Adrenal gland (tissue), 9 donors: ENCODE measurements at regions not wholly inside any gene's neighbourhood (a gene's known extent, or its start where the extent isn't known, plus 50 kb on each side); places are given as distances from the start of the nearest gene placed in this dataset.

Experiments used
- DNase-seq, 7 donors: peaks; one replicate each; pipeline ENCODE4 v3.0.0-alpha.2; 2019 to 2020
- H3K27ac ChIP-seq, 5 donors: fragments of 200-600 bp; sonication (generic) in 4 of 5; 1 replicate in 3 of 5; 2 replicates in 2 of 5; pipeline versions ENCODE4 v1.5.1 to v1.8.0; 2016 to 2020; ENCODE audit warnings: mild to moderate bottlenecking in 1 of 5
- H3K27me3 ChIP-seq: fragments of 200-600 bp; 2 replicates; pipeline ENCODE4 v1.8.0; 2021
- H3K36me3 ChIP-seq, 2 donors: fragments of 200-600 bp; replicated peaks in 1 of 2; 1 replicate in 1 of 2; 2 replicates in 1 of 2; pipeline versions ENCODE4 v1.5.1 to v1.8.0; 2018 to 2022
- H3K4me1 ChIP-seq, 2 donors: fragments of 200-600 bp; replicated peaks in 1 of 2; 1 replicate in 1 of 2; 2 replicates in 1 of 2; pipeline versions ENCODE4 v1.5.1 to v1.8.0; 2018 to 2021
- H3K4me3 ChIP-seq, 4 donors: fragments of 200-600 bp; sonication (generic) in 3 of 4; one replicate each; pipeline ENCODE4 v1.5.1; 2016 to 2018
- H3K9me3 ChIP-seq, 3 donors: fragments of 200-600 bp; sonication (generic) in 1 of 3; replicated peaks in 1 of 3; 1 replicate in 2 of 3; 2 replicates in 1 of 3; pipeline versions ENCODE4 v1.5.1 to v1.8.0; 2016 to 2021
- CTCF ChIP-seq, 6 experiments: fragments of 450-650 bp in 4 of 6; fragments of 200-600 bp in 2 of 6; sonication (generic) in 1 of 6; IDR thresholded peaks; 1 replicate in 5 of 6; 2 replicates in 1 of 6; pipeline versions ENCODE4 v1.5.1 to v1.8.0; 2016 to 2021; ENCODE audit warnings: antibody characterized with exemption in 6 of 6, mild to moderate bottlenecking in 2 of 6, moderate library complexity in 1 of 6
- POLR2A ChIP-seq, 2 donors: fragments of 450-650 bp; IDR thresholded peaks; one replicate each; pipeline ENCODE4 v1.6.1; 2017; ENCODE audit warnings: antibody characterized with exemption in 2 of 2, mild to moderate bottlenecking in 2 of 2, moderate library complexity in 1 of 2
- WGBS, 4 donors: extraction: QIAGEN DNeasy Blood & Tissue Kit in 2 of 4; methylation state at CpG; one replicate each; pipeline versions ENCODE4 v1.1.5 to v1.1.7; 2013 to 2017; 5-methylcytosine and 5-hydroxymethylcytosine counted together
- intact Hi-C, 2 donors: fragments of 100-400 bp; cut with DNase I; formaldehyde crosslinking; loops; one replicate each; pipeline versions ENCODE4 v1.14.1 to v1.15.0; 2022 to 2023
- donor health status: healthy with polysubstance abuse.
- donor health status: Bipolar disorder and iron deficiency.
- donor health status: DM: yes; HTN: yes; CAD: no.
- donor health status: DM: no; HTN: no; CAD: no.
- donor health status: DM: no; HTN: no; CAD: no.

- Histone ChIP-seq H3K36me3 (no peaks in the 10 kb centered on the region), H3K27ac (no peak overlapping the region), H3K4me3 (no peak overlapping the region), H3K4me1 (no peaks in the 10 kb centered on the region), H3K27me3 (peaks cover 5% of the 10 kb centered on the region), H3K9me3 (no peaks in the 10 kb centered on the region)
- WGBS, 4 donors, result 62 to 69% (median 66%) methylated on average over 2 of the region's 2 CpGs
- no peak for TF ChIP-seq POLR2A (IDR thresholded peaks at IDR 0.05)
- no peak for TF ChIP-seq CTCF (IDR thresholded peaks at IDR 0.05)
- intact Hi-C loops, result no loop called here
- DNase-seq, result no peak
These were observed 337.7 kb downstream of the GATA3 start for GRCh38 chr10:8392216-8392615.

DNA sequence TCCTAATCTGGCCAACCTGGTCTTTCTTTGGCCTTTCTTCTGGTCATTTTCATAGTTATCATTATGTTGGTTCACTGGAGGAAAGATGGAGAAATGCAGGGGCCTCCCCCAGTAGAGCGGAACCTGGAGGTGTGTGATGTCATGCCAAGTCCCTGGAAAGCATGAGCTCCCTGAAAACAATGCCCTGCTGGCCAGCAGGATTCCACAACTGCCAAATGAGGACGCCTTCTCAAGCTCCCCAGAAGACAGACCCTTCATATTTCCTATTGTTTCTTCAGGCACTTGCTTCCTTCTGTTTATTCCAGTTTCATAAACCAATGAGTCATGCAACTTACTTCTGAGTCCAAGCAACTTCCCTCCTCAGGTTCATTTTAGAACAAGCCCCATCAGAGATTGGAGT is 339.0 kb downstream of the GATA3 start:
- 69 to 83% (median 80%) methylated on average over 2 of the region's 2 CpGs for WGBS, 4 donors
- DNase-seq, result no peak
- no peaks in the 10 kb centered on the region for H3K4me1 ChIP-seq
- TF ChIP-seq POLR2A (IDR thresholded peaks at IDR 0.05) (no peak), CTCF (IDR thresholded peaks at IDR 0.05) (no peak)
- intact Hi-C loops, result no loop called here
- no peak overlapping the region for H3K4me3 ChIP-seq
- peaks cover 5% of the 10 kb centered on the region for H3K27me3 ChIP-seq
- no peak overlapping the region for H3K27ac ChIP-seq
- no peaks in the 10 kb centered on the region for H3K36me3 ChIP-seq
- H3K9me3 ChIP-seq, result no peaks in the 10 kb centered on the region

GRCh38 chr10:8396675-8397074 is 342.2 kb downstream of the GATA3 start:
- Histone ChIP-seq H3K27ac (no peak overlapping the region), H3K36me3 (no peaks in the 10 kb centered on the region), H3K4me3 (no peak overlapping the region), H3K27me3 (peaks cover 5% of the 10 kb centered on the region), H3K9me3 (no peaks in the 10 kb centered on the region), H3K4me1 (no peaks in the 10 kb centered on the region)
- DNase-seq, result no peak
- WGBS, 4 donors, result 35 to 53% (median 47%) methylated on average over 1 of the region's 1 CpG
- no peak for TF ChIP-seq CTCF (IDR thresholded peaks at IDR 0.05)
- TF ChIP-seq POLR2A (IDR thresholded peaks at IDR 0.05), result no peak
- intact Hi-C loops, result no loop called here

GRCh38 chr10:8398771-8399170 is 344.3 kb downstream of the GATA3 start:
- intact Hi-C loops, result no loop called here
- Histone ChIP-seq H3K4me3 (no peak overlapping the region), H3K27ac (no peak overlapping the region), H3K27me3 (peaks cover 5% of the 10 kb centered on the region), H3K36me3 (no peaks in the 10 kb centered on the region), H3K9me3 (no peaks in the 10 kb centered on the region), H3K4me1 (no peaks in the 10 kb centered on the region)
- 34 to 47% (median 43%) methylated on average over 1 of the region's 1 CpG for WGBS, 4 donors
- TF ChIP-seq POLR2A (IDR thresholded peaks at IDR 0.05), result no peak
- no peak for TF ChIP-seq CTCF (IDR thresholded peaks at IDR 0.05)
- no peak for DNase-seq
